ENCODE measurements at regions not wholly inside any gene's neighbourhood (a gene's known extent, or its start where the extent isn't known, plus 50 kb on each side); places are given as distances from the start of the nearest gene placed in this dataset.
A peak's percentile ranks its signal among the peaks of the same experiment; 100 is the strongest.

GRCh38 chr11:116577956-116578355 lies 194.8 kb downstream of the BUD13 start:
- ATAC-seq (no peak), DNase-seq (no peak)
- Histone ChIP-seq H3K9me3 (no peaks in the 10 kb centered on the region), H3K36me3 (ENCODE audit: low read depth) (no peaks in the 10 kb centered on the region), H3K4me3 (no peak overlapping the region), H3K4me1 (ENCODE audit: low read depth) (no peaks in the 10 kb centered on the region)
- intact Hi-C loops (cut with DNase I, micrococcal nuclease) = no loop called here
- TF ChIP-seq CTCF (IDR thresholded peaks at IDR 0.05) = no peak

GRCh38 chr11:116577273-116577672 lies 195.5 kb downstream of the BUD13 start:
- Histone ChIP-seq H3K4me3 (no peak overlapping the region), H3K36me3 (ENCODE audit: low read depth) (no peaks in the 10 kb centered on the region), H3K4me1 (ENCODE audit: low read depth) (no peaks in the 10 kb centered on the region), H3K9me3 (no peaks in the 10 kb centered on the region)
- ATAC-seq = no peak
- TF ChIP-seq CTCF (IDR thresholded peaks at IDR 0.05) = no peak
- intact Hi-C loops (cut with DNase I, micrococcal nuclease) = no loop called here
- no peak for DNase-seq

- Histone ChIP-seq H3K36me3 (ENCODE audit: low read depth) (no peaks in the 10 kb centered on the region), H3K9me3 (no peaks in the 10 kb centered on the region), H3K4me1 (ENCODE audit: low read depth) (no peaks in the 10 kb centered on the region), H3K4me3 (no peak overlapping the region)
- TF ChIP-seq CTCF (IDR thresholded peaks at IDR 0.05) = no peak
- ATAC-seq (no peak), DNase-seq (no peak)
- intact Hi-C loops (cut with DNase I, micrococcal nuclease) = no loop called here
These were observed 196.3 kb downstream of the BUD13 start for GRCh38 chr11:116576526-116576925.

DNA sequence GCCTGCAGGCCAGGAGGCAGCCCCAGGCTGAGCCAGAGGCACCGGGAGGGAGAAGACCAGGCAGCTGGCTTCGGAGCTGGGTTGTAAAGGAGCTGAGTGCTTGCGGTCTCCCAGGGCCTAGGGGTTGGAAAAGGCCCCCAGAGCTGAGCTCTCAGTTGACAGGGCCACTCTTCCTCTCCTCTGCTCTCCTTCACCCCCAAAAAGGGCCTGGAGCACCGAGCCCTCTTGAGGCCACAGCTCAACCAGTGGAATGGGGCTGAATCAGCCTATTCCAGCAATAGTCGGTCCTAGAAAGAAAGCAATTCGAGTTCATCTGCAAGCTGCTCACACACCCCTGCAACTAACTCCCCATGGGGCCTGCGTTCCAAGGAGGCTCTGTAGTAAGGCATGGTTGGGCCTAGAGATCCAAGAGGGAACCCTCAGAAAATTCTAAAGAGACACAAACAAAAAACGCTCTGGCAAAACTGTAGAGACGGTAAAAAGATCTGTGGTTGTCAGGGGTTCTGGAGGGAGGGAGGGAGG lies 205.0 kb downstream of the BUD13 start:
- H3K4me1 ChIP-seq (ENCODE audit: low read depth) = no peaks in the 10 kb centered on the region
- intact Hi-C loops (cut with DNase I, micrococcal nuclease) = no loop called here
- no peak for DNase-seq
- no peaks in the 10 kb centered on the region for H3K36me3 ChIP-seq (ENCODE audit: low read depth)
- no peak for ATAC-seq
- H3K9me3 ChIP-seq = no peaks in the 10 kb centered on the region
- H3K4me3 ChIP-seq = no peak overlapping the region
- no peak for TF ChIP-seq CTCF (IDR thresholded peaks at IDR 0.05)

GRCh38 chr11:116563712-116564047 lies 209.1 kb downstream of the BUD13 start:
- ATAC-seq = no peak
- intact Hi-C loops (cut with DNase I, micrococcal nuclease) = no loop called here
- no peaks in the 10 kb centered on the region for H3K4me1 ChIP-seq (ENCODE audit: low read depth)
- no peak for DNase-seq
- no peak for TF ChIP-seq CTCF (IDR thresholded peaks at IDR 0.05)
- H3K9me3 ChIP-seq = no peaks in the 10 kb centered on the region
- no peaks in the 10 kb centered on the region for H3K36me3 ChIP-seq (ENCODE audit: low read depth)
- no peak overlapping the region for H3K4me3 ChIP-seq

- H3K4me1 ChIP-seq (ENCODE audit: low read depth) = no peaks in the 10 kb centered on the region
- intact Hi-C loops (cut with DNase I, micrococcal nuclease) = no loop called here
- H3K9me3 ChIP-seq = no peaks in the 10 kb centered on the region
- H3K4me3 ChIP-seq = no peak overlapping the region
- DNase-seq (peak in 1 of 3 donors; percentile 2), ATAC-seq (peak; percentile 86)
- TF ChIP-seq CTCF (IDR thresholded peaks at IDR 0.05) = no peak
- no peaks in the 10 kb centered on the region for H3K36me3 ChIP-seq (ENCODE audit: low read depth)
These were observed 209.6 kb downstream of the BUD13 start for GRCh38 chr11:116563028-116563711.
